ENCODE measurements at regions not wholly inside any gene's neighbourhood (a gene's known extent, or its start where the extent isn't known, plus 50 kb on each side); places are given as distances from the start of the nearest gene placed in this dataset.

DNA sequence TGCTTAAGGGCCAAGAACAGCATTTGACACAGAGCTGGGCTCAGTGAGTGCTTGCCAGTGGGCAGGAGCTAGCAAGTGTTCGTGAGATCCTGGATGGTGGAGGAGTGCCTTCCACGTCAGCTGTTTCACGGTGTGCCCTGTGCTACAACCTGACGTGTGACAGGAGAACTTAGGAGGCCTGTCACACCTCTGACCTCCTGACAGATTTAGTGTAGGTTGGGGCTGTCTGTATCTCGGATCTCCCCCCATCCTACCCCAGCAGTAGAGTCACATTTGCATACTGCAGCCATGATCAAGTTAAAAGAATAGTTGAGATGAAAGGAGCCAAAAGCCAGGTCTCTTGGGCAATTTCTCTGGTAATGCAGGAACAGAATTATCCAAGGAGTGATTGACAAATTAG, 200.8 kb upstream of the CHD6 start:
- TF ChIP-seq CTCF (IDR thresholded peaks at IDR 0.05; ENCODE audit: low read length) (no peak), EZH2 (optimal IDR thresholded peaks at IDR 0.05; ENCODE audit: low read depth, low read length) (no peak)
